Omental fat pad (tissue), 3 donors: ENCODE measurements at regions not wholly inside any gene's neighbourhood (a gene's known extent, or its start where the extent isn't known, plus 50 kb on each side); places are given as distances from the start of the nearest gene placed in this dataset.

Experiments used
- ATAC-seq: fragments of 150-250 bp; one replicate; pipeline ENCODE4 v1.9.1; 2016; ENCODE audit warnings: mild to moderate bottlenecking, moderate library complexity; ENCODE audit not compliant: low FRiP score
- DNase-seq: peaks from one replicate; pipeline ENCODE4 v3.0.0-alpha.2; 2019; ENCODE audit warnings: low spot score
- CTCF ChIP-seq, 3 donors: fragments of 450-650 bp; IDR thresholded peaks; one replicate each; pipeline ENCODE4 v1.5.1; 2016 to 2017; ENCODE audit warnings: antibody characterized with exemption in 3 of 3, mild to moderate bottlenecking in 3 of 3, moderate library complexity in 2 of 3

GRCh38 chr4:3856604-3857204 is 90.5 kb downstream of the ADRA2C start:
- no peak for DNase-seq
- no peak for ATAC-seq
- no peak for TF ChIP-seq CTCF (IDR thresholded peaks at IDR 0.05)

- no peak for TF ChIP-seq CTCF (IDR thresholded peaks at IDR 0.05)
- DNase-seq: no peak
- ATAC-seq: no peak
These were observed 91.2 kb downstream of the ADRA2C start for GRCh38 chr4:3857269-3857926.

- DNase-seq (no peak), ATAC-seq (no peak)
- no peak for TF ChIP-seq CTCF (IDR thresholded peaks at IDR 0.05)
These were observed 92.0 kb downstream of the ADRA2C start for GRCh38 chr4:3858046-3858730.

GRCh38 chr4:3858765-3859388 is 92.7 kb downstream of the ADRA2C start:
- DNase-seq (no peak), ATAC-seq (no peak)
- TF ChIP-seq CTCF (IDR thresholded peaks at IDR 0.05): no peak

- no peak for ATAC-seq
- no peak for TF ChIP-seq CTCF (IDR thresholded peaks at IDR 0.05)
- no peak for DNase-seq
These were observed 93.4 kb downstream of the ADRA2C start for GRCh38 chr4:3859571-3859970.

GRCh38 chr4:3860061-3860912 is 94.1 kb downstream of the ADRA2C start:
- DNase-seq: no peak
- TF ChIP-seq CTCF (IDR thresholded peaks at IDR 0.05): no peak
- ATAC-seq: no peak
